ENCODE measurements at regions not wholly inside any gene's neighbourhood (a gene's known extent, or its start where the extent isn't known, plus 50 kb on each side); places are given as distances from the start of the nearest gene placed in this dataset.
"Not testable (repeated sequence)": the region's sequence is repeated elsewhere in the genome, so short reads cannot be mapped to it uniquely, and the experiment has no call there.

DNA sequence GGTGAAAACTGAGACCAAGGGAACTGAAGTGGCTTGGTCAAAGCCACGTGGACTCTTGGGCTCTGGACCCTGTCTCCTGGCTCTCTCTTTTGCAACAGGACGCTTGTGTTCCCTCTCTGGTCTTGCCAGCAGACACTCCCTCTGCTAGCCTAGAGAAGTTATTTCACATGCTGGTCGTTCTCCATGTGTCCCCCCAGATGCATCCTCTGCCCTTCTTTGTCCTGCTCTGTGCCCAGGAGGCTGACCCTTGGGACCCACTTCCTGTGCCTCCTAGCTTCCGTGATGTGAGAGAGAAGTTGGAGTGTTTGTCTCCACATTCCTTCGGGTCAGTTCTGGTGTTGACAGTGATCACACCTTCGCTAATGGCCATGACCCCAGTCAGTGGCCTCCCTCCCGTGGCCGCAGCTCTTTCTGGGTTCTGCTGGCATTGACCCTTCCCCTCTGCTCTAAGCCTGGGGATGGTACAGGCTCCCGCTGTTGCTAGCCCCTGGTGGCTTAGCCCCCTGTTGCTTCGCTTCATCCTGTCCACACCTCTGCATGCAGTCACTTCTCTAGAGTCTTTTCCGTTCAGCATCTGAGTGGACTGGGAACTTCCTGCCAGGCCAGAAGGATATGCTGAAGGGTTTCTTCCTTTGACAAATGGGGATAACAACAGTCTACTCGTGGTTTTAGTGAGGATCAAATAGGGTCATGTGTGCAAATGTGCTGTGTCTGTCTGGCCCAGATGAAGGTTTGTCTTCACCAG is 70.1 kb upstream of the BMP2 start:
- Histone ChIP-seq H3K4me3 (ENCODE audit: low read length) (no peak overlapping the region), H3K9ac (ENCODE audit: low read length) (no peak overlapping the region), H3K36me3 (ENCODE audit: insufficient read depth, low read length) (no peaks in the 10 kb centered on the region), H3K9me3 (ENCODE audit: low read length) (no peaks in the 10 kb centered on the region), H3K9me2 (ENCODE audit: insufficient read depth, low read length) (no peaks in the 10 kb centered on the region), H3K27me3 (ENCODE audit: insufficient read depth, low read depth, low read length) (no peaks in the 10 kb centered on the region), H2AFZ (ENCODE audit: low read depth, low read length) (no peak overlapping the region), H3K4me2 (ENCODE audit: low read length) (no peak overlapping the region), H4K20me1 (ENCODE audit: insufficient read depth) (no peaks in the 10 kb centered on the region), H3F3A (ENCODE audit: insufficient read depth, low read length, poor library complexity, severe bottlenecking) (no peaks in the 10 kb centered on the region), H3K27ac (ENCODE audit: low read length) (no peak overlapping the region), H3K79me2 (replicated peaks; ENCODE audit: insufficient read depth, low read length) (no peaks in the 10 kb centered on the region)
- TF ChIP-seq, protein P1, sequence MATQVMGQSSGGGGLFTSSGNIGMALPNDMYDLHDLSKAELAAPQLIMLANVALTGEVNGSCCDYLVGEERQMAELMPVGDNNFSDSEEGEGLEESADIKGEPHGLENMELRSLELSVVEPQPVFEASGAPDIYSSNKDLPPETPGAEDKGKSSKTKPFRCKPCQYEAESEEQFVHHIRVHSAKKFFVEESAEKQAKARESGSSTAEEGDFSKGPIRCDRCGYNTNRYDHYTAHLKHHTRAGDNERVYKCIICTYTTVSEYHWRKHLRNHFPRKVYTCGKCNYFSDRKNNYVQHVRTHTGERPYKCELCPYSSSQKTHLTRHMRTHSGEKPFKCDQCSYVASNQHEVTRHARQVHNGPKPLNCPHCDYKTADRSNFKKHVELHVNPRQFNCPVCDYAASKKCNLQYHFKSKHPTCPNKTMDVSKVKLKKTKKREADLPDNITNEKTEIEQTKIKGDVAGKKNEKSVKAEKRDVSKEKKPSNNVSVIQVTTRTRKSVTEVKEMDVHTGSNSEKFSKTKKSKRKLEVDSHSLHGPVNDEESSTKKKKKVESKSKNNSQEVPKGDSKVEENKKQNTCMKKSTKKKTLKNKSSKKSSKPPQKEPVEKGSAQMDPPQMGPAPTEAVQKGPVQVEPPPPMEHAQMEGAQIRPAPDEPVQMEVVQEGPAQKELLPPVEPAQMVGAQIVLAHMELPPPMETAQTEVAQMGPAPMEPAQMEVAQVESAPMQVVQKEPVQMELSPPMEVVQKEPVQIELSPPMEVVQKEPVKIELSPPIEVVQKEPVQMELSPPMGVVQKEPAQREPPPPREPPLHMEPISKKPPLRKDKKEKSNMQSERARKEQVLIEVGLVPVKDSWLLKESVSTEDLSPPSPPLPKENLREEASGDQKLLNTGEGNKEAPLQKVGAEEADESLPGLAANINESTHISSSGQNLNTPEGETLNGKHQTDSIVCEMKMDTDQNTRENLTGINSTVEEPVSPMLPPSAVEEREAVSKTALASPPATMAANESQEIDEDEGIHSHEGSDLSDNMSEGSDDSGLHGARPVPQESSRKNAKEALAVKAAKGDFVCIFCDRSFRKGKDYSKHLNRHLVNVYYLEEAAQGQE (IDR thresholded peaks at IDR 0.05; ENCODE audit: borderline replicate concordance): no peak
- TF ChIP-seq, protein P2, sequence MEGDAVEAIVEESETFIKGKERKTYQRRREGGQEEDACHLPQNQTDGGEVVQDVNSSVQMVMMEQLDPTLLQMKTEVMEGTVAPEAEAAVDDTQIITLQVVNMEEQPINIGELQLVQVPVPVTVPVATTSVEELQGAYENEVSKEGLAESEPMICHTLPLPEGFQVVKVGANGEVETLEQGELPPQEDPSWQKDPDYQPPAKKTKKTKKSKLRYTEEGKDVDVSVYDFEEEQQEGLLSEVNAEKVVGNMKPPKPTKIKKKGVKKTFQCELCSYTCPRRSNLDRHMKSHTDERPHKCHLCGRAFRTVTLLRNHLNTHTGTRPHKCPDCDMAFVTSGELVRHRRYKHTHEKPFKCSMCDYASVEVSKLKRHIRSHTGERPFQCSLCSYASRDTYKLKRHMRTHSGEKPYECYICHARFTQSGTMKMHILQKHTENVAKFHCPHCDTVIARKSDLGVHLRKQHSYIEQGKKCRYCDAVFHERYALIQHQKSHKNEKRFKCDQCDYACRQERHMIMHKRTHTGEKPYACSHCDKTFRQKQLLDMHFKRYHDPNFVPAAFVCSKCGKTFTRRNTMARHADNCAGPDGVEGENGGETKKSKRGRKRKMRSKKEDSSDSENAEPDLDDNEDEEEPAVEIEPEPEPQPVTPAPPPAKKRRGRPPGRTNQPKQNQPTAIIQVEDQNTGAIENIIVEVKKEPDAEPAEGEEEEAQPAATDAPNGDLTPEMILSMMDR (IDR thresholded peaks at IDR 0.05; ENCODE audit: poor library complexity, severe bottlenecking): no peak

DNA sequence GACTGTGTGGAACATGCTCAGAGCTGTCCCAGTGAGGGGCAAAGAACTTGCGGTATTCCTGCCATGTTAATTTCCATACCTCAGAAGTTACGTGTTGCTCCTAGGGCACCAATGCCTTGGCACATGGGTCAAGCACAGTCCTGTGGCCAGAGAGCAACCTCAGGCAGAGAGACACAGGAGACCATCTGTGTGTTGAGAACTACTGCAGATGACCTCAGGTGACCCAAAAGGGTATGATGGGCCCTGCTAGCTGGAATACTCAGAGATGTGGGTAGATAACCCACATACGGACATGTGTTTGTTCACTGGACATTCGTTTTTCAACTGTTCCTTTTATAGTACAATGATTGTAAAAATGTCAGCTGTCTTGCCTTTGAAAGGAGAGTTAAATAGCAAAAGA is 71.5 kb upstream of the BMP2 start:
- H3K4me2 ChIP-seq (ENCODE audit: low read length): no peak overlapping the region
- no peaks in the 10 kb centered on the region for H3K9me3 ChIP-seq (ENCODE audit: low read length)
- H3K9me2 ChIP-seq (ENCODE audit: insufficient read depth, low read length): no peaks in the 10 kb centered on the region
- H2AFZ ChIP-seq (ENCODE audit: low read depth, low read length): no peak overlapping the region
- H4K20me1 ChIP-seq (ENCODE audit: insufficient read depth): no peaks in the 10 kb centered on the region
- no peak overlapping the region for H3K4me3 ChIP-seq (ENCODE audit: low read length)
- no peaks in the 10 kb centered on the region for H3K79me2 ChIP-seq (replicated peaks; ENCODE audit: insufficient read depth, low read length)
- H3K27ac ChIP-seq (ENCODE audit: low read length): no peak overlapping the region
- H3K27me3 ChIP-seq (ENCODE audit: insufficient read depth, low read depth, low read length): no peaks in the 10 kb centered on the region
- no peak overlapping the region for H3K9ac ChIP-seq (ENCODE audit: low read length)
- H3F3A ChIP-seq (ENCODE audit: insufficient read depth, low read length, poor library complexity, severe bottlenecking): no peaks in the 10 kb centered on the region
- H3K36me3 ChIP-seq (ENCODE audit: insufficient read depth, low read length): no peaks in the 10 kb centered on the region
- no peak for TF ChIP-seq MXI1 (conservative IDR thresholded peaks at IDR 0.05; ENCODE audit: poor library complexity, severe bottlenecking)
- TF ChIP-seq TAF1 (IDR thresholded peaks at IDR 0.05; ENCODE audit: low read depth): no peak
- no peak for TF ChIP-seq EZH2 (IDR thresholded peaks at IDR 0.05; ENCODE audit: borderline replicate concordance, insufficient read depth, low read length, poor library complexity, severe bottlenecking)
- no peak for TF ChIP-seq SMC3 (conservative IDR thresholded peaks at IDR 0.05; ENCODE audit: poor library complexity)
- no peak for TF ChIP-seq POLR2AphosphoS5 (IDR thresholded peaks at IDR 0.05)
- TF ChIP-seq, protein P1 (IDR thresholded peaks at IDR 0.05; ENCODE audit: borderline replicate concordance): no peak
- TF ChIP-seq RAD21 (conservative IDR thresholded peaks at IDR 0.05): no peak
- no peak for TF ChIP-seq EP300 (conservative IDR thresholded peaks at IDR 0.05; ENCODE audit: poor library complexity, severe bottlenecking)
- TF ChIP-seq, protein P2 (IDR thresholded peaks at IDR 0.05; ENCODE audit: poor library complexity, severe bottlenecking): no peak

DNA sequence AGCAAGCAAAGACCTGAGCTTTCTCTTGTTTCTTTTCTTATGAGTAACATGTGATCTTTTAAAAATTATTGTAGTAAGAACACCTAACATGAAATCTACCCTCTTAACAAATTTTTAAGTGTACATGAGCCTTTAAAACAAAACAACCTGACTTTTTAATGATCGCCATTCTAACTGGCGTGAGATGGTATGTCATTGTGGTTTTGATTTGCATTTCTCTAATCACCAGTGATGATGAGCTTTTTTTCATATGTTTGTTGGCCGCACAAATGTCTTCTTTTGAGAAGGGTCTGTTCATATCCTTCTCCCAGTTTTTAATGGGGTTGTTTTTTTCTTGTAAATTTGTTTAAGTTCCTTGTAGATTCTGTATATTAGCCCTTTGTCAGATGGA is 73.7 kb upstream of the BMP2 start:
- H3K4me3 ChIP-seq (ENCODE audit: low read length); H3K9me2 ChIP-seq (ENCODE audit: insufficient read depth, low read length); H3K9me3 ChIP-seq (ENCODE audit: low read length); H3K9ac ChIP-seq (ENCODE audit: low read length); H3K27ac ChIP-seq (ENCODE audit: low read length); H3K36me3 ChIP-seq (ENCODE audit: insufficient read depth, low read length); H2AFZ ChIP-seq (ENCODE audit: low read depth, low read length); H4K20me1 ChIP-seq (ENCODE audit: insufficient read depth); H3K79me2 ChIP-seq (replicated peaks; ENCODE audit: insufficient read depth, low read length); H3F3A ChIP-seq (ENCODE audit: insufficient read depth, low read length, poor library complexity, severe bottlenecking); H3K4me2 ChIP-seq (ENCODE audit: low read length); H3K27me3 ChIP-seq (ENCODE audit: insufficient read depth, low read depth, low read length): not testable (repeated sequence)
